ENCODE measurements at regions not wholly inside any gene's neighbourhood (a gene's known extent, or its start where the extent isn't known, plus 50 kb on each side); places are given as distances from the start of the nearest gene placed in this dataset.

DNA sequence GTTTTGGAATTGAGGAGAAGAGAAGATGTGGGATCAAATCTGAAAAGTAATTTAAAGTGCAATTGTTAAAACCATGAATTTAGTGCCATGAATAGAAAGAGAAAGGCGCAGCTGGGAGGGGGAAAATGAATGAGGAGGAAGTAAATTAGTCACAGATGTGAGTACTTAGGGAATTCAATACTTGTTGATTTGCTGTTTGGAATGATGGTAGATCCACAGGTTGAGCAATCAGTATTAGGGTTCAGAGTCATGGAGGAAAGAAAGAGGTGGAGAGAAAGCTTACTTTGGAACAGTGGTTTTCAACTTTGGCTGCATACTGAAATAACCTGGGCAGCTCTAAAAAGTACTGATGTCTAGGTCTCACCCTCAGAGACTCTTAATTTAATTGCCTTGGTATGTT lies 229.7 kb upstream of the ASCC3 start:
- TF ChIP-seq GATA2 (IDR thresholded peaks at IDR 0.05; ENCODE audit: low read depth, low read length) (no peak), GATA3 (IDR thresholded peaks at IDR 0.05; ENCODE audit: low read depth, low read length) (no peak)

Measured in SH-SY5Y (cell line).